HCT116 (cell line): ENCODE measurements at regions not wholly inside any gene's neighbourhood (a gene's known extent, or its start where the extent isn't known, plus 50 kb on each side); places are given as distances from the start of the nearest gene placed in this dataset.

Experiments
- ATAC-seq: fragments of 200-7000 bp; cut with Tn5 transposase; 2 replicates; pipeline ENCODE4 v1.9.1; 2020; ENCODE audit warnings: mild to moderate bottlenecking, moderate library complexity
- BruUV-seq: library from RNA; stranded (reverse); fragments of 400-500 nt; replicated peaks from 2 replicates; lab custom pipeline; 2021; lab: Mats Ljungman, UMichigan
- CTCF ChIA-PET: fragments of 300-600 bp; sonication (Branson Sonifier 250); formaldehyde crosslinking; loops from one replicate; lab custom pipeline; 2021; ENCODE audit warnings: antibody characterized with exemption; lab: Charles Lee
- POLR2A ChIA-PET: fragments of 300-600, 350-600 bp; sonication (Branson Sonifier 250); formaldehyde crosslinking; loops from one replicate; lab custom pipeline; 2021; ENCODE audit warnings: antibody characterized with exemption; lab: Charles Lee
- RAD21 ChIA-PET, 2 experiments: fragments of 300-600 bp; sonication (Branson Sonifier 250); formaldehyde crosslinking; loops; one replicate each; lab custom pipeline; 2023; ENCODE audit warnings: low total read pairs in 2 of 2; ENCODE audit not compliant: uncharacterized antibody in 2 of 2, unreplicated experiment in 2 of 2, low non-redundant PET in 1 of 2; lab: Charles Lee
- DNase-seq: peaks from one replicate; pipeline ENCODE4 v3.0.0-alpha.2; 2010; ENCODE audit warnings: low read depth, low spot score
- H2AFZ ChIP-seq: fragments of 200-600 bp; shearing (Covaris generic), sonication (generic); 2 replicates; pipeline ENCODE4 v1.6.1; 2017; ENCODE audit warnings: low read depth, mixed run types, mixed read lengths, antibody characterized with exemption, low read length; ENCODE audit not compliant: poor library complexity, severe bottlenecking
- H3K27ac ChIP-seq: 2 replicates; pipeline ENCODE4 v1.5.1; 2012; ENCODE audit warnings: low read depth, low read length
- H3K27me3 ChIP-seq: fragments of 200-600 bp; sonication (generic); 2 replicates; pipeline ENCODE4 v1.6.1; 2016; ENCODE audit warnings: mixed run types, low read length, mixed read lengths; ENCODE audit not compliant: insufficient read depth
- H3K36me3 ChIP-seq, 2 experiments: fragments of 200-500 bp in 1 of 2; fragments of 200-600 bp in 1 of 2; sonication (Bioruptor generic) in 1 of 2; sonication (generic) in 1 of 2; 2 replicates each; pipeline versions ENCODE4 v1.5.1 to v1.6.1; 2014 to 2016; ENCODE audit warnings: low read length in 2 of 2, inconsistent platforms in 1 of 2, mixed read lengths in 1 of 2, mixed run types in 1 of 2; ENCODE audit not compliant: insufficient read depth in 2 of 2, control insufficient read depth in 1 of 2
- H3K4me1 ChIP-seq, 2 experiments: fragments of 200-600 bp in 1 of 2; sonication (generic) in 1 of 2; 2 replicates each; pipeline versions ENCODE4 v1.5.1 to v1.6.1; 2012 to 2017; ENCODE audit warnings: low read length in 2 of 2, inconsistent platforms in 1 of 2, mild to moderate bottlenecking in 1 of 2, mixed read lengths in 1 of 2, mixed run types in 1 of 2, moderate library complexity in 1 of 2; ENCODE audit not compliant: insufficient read depth in 2 of 2, control insufficient read depth in 1 of 2
- H3K4me2 ChIP-seq: fragments of 200-600 bp; sonication (generic); 2 replicates; pipeline ENCODE4 v1.6.1; 2017; ENCODE audit warnings: mixed run types, low read length, mixed read lengths
- H3K4me3 ChIP-seq, 2 experiments: fragments of 200-600 bp in 1 of 2; sonication (generic) in 1 of 2; replicated peaks in 1 of 2; 2 replicates each; pipeline ENCODE4 v1.5.1; 2011 to 2016; ENCODE audit warnings: low read length in 2 of 2, control low read depth in 1 of 2, low read depth in 1 of 2, mild to moderate bottlenecking in 1 of 2, mixed read lengths in 1 of 2, mixed run types in 1 of 2
- H3K79me2 ChIP-seq: fragments of 200-600 bp; sonication (generic); 2 replicates; pipeline ENCODE4 v1.6.1; 2017; ENCODE audit warnings: mild to moderate bottlenecking, mixed run types, low read length, moderate library complexity, mixed read lengths; ENCODE audit not compliant: insufficient read depth
- H3K9ac ChIP-seq: fragments of 200-600 bp; sonication (generic); 2 replicates; pipeline ENCODE4 v1.6.1; 2016; ENCODE audit warnings: low read length, mixed read lengths
- H3K9me2 ChIP-seq: fragments of 200-600 bp; sonication (generic), shearing (Covaris generic); 2 replicates; pipeline ENCODE4 v1.6.1; 2017; ENCODE audit warnings: mixed run types, mild to moderate bottlenecking, moderate library complexity; ENCODE audit not compliant: insufficient read depth
- H3K9me3 ChIP-seq, 2 experiments: fragments of 200-500 bp in 1 of 2; fragments of 200-600 bp in 1 of 2; sonication (Bioruptor generic) in 1 of 2; sonication (generic) in 1 of 2; 2 replicates each; pipeline ENCODE4 v1.6.1; 2014 to 2017; ENCODE audit warnings: low read length in 2 of 2, mixed read lengths in 2 of 2, inconsistent platforms in 1 of 2, low read depth in 1 of 2, mild to moderate bottlenecking in 1 of 2, mixed run types in 1 of 2, moderate library complexity in 1 of 2; ENCODE audit not compliant: control insufficient read depth in 1 of 2, insufficient read depth in 1 of 2
- H4K20me1 ChIP-seq: fragments of 200-600 bp; sonication (generic), shearing (Covaris generic); 2 replicates; pipeline ENCODE4 v1.6.1; 2017; ENCODE audit warnings: mixed run types, mild to moderate bottlenecking, moderate library complexity; ENCODE audit not compliant: insufficient read depth
- CBX3 ChIP-seq: IDR thresholded peaks from 2 replicates; pipeline ENCODE4 v1.6.1; 2012; ENCODE audit warnings: low read depth
- CEBPB ChIP-seq: IDR thresholded peaks from 2 replicates; pipeline ENCODE4 v1.6.1; 2012; ENCODE audit warnings: low read depth
- EGR1 ChIP-seq: IDR thresholded peaks from 2 replicates; pipeline ENCODE4 v1.6.1; 2012; ENCODE audit warnings: low read depth
- EZH2 ChIP-seq: fragments of 200-600 bp; sonication (generic); IDR thresholded peaks from 2 replicates; pipeline ENCODE4 v1.6.1; 2017; ENCODE audit warnings: antibody characterized with exemption, mixed run types
- EZH2phosphoT487 ChIP-seq: fragments of 200-600 bp; IDR thresholded peaks from 2 replicates; pipeline ENCODE4 v1.6.1; 2018; ENCODE audit warnings: antibody characterized with exemption, borderline replicate concordance
- JUND ChIP-seq: IDR thresholded peaks from 2 replicates; pipeline ENCODE4 v1.6.1; 2012
- POLR2A ChIP-seq: IDR thresholded peaks from 2 replicates; pipeline ENCODE4 v1.7.0; 2011; ENCODE audit warnings: borderline replicate concordance; ENCODE audit not compliant: insufficient read depth, insufficient read length; ENCODE audit errors: extremely low read depth
- POLR2AphosphoS5 ChIP-seq: IDR thresholded peaks from 2 replicates; pipeline ENCODE4 v1.6.1; 2011; ENCODE audit warnings: mild to moderate bottlenecking, low read depth, low read length, moderate library complexity
- RAD21 ChIP-seq: IDR thresholded peaks from 2 replicates; pipeline ENCODE4 v1.6.1; 2012; ENCODE audit warnings: low read depth, mild to moderate bottlenecking
- SP1 ChIP-seq: IDR thresholded peaks from 2 replicates; pipeline ENCODE4 v1.6.1; 2012; ENCODE audit warnings: low read depth
- TCF7L2 ChIP-seq: IDR thresholded peaks from 2 replicates; pipeline ENCODE4 v1.7.0; 2011; ENCODE audit warnings: borderline replicate concordance, inconsistent platforms; ENCODE audit not compliant: insufficient read depth, insufficient read length; ENCODE audit errors: extremely low read depth
- YY1 ChIP-seq: IDR thresholded peaks from 2 replicates; pipeline ENCODE4 v1.6.1; 2011; ENCODE audit warnings: low read length, low read depth, moderate library complexity, mild to moderate bottlenecking; ENCODE audit not compliant: insufficient replicate concordance; ENCODE audit errors: extremely low read depth
- ZFX ChIP-seq: fragments of 450-650 bp; IDR thresholded peaks from 2 replicates; pipeline ENCODE4 v1.6.1; 2017
- ZNF274 ChIP-seq: fragments of 200-500 bp; sonication (Bioruptor generic); IDR thresholded peaks from 2 replicates; pipeline ENCODE4 v1.6.1; 2014; ENCODE audit warnings: mild to moderate bottlenecking, low read depth, low read length, inconsistent platforms
- intact Hi-C: fragments of 100-400 bp; cut with micrococcal nuclease; formaldehyde crosslinking; loops from 2 replicates; pipeline ENCODE4 v1.10.0; 2022
- TF ChIP-seq, protein P1 (sequence below): IDR thresholded peaks from 2 replicates; pipeline ENCODE4 v1.6.1; 2012
- TF ChIP-seq, protein P2 (sequence below): IDR thresholded peaks from 2 replicates; pipeline ENCODE4 v1.6.1; 2012; ENCODE audit warnings: low read depth
- TF ChIP-seq, protein P3 (sequence below): IDR thresholded peaks from 2 replicates; pipeline ENCODE4 v1.6.1; 2011; ENCODE audit warnings: mild to moderate bottlenecking, low read length, moderate library complexity; ENCODE audit not compliant: insufficient replicate concordance; ENCODE audit errors: extremely low read depth

DNA sequence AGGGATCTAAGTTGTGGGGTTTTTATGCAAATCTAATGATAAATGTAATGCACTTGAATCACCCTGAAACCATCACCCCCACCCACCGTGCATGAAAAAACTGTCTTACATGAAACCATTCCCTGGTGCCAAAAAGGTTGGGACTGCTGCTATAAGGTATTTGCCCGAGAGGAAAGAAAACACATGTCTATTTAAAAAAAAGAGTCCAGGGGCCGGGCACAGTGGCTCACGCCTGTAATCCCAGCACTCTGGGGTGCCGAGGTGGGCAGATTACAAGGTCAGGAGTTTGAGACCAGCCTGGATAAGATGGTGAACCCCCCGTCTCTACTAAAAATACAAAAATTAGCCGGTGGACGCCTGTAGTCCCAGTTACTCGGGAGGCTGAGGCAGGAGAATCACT, 1372.8 kb upstream of the CDH2 start:
- no peak overlapping the region for H3K9ac ChIP-seq
- TF ChIP-seq EGR1 (no peak), YY1 (no peak)
- TF ChIP-seq, all 23 proteins: peak for 0
- Histone ChIP-seq H3K4me2 (no peak overlapping the region), H3K36me3 (no peaks in the 10 kb centered on the region), H3K4me3 (no peak overlapping the region), H4K20me1 (no peaks in the 10 kb centered on the region), H3K79me2 (no peaks in the 10 kb centered on the region), H3K4me1 (no peaks in the 10 kb centered on the region), H3K9me3 (no peaks in the 10 kb centered on the region), H3K27me3 (no peaks in the 10 kb centered on the region), H3K9me2 (no peaks in the 10 kb centered on the region), H2AFZ (no peak overlapping the region), H3K27ac (no peak overlapping the region)
- DNase-seq (no peak), ATAC-seq (no peak)
- RAD21 ChIA-PET, result no interaction called here
- BruUV-seq, result no TSS peak
- POLR2A ChIA-PET, result no interaction called here
- intact Hi-C loops, result no loop called here
- CTCF ChIA-PET, result no interaction called here

- ChIA-PET RAD21 (no interaction called here), POLR2A (no interaction called here), CTCF (no interaction called here)
- no peak for ATAC-seq
- intact Hi-C loops, result no loop called here
- no peak overlapping the region for H3K4me2 ChIP-seq
- no peak overlapping the region for H3K4me3 ChIP-seq
- no peak overlapping the region for H2AFZ ChIP-seq
- H3K27ac ChIP-seq, result no peak overlapping the region
- DNase-seq, result no peak
- H3K27me3 ChIP-seq, result no peaks in the 10 kb centered on the region
- TF ChIP-seq, protein P1, sequence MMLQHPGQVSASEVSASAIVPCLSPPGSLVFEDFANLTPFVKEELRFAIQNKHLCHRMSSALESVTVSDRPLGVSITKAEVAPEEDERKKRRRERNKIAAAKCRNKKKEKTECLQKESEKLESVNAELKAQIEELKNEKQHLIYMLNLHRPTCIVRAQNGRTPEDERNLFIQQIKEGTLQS, result no peak
- TF ChIP-seq TCF7L2 (no peak), ZNF274 (no peak), RAD21 (no peak), CBX3 (no peak), POLR2AphosphoS5 (no peak), JUND (no peak), EZH2phosphoT487 (no peak), ZFX (no peak), SP1 (no peak), CEBPB (no peak), EZH2 (no peak), EGR1 (no peak), POLR2A (no peak)
- TF ChIP-seq, protein P2, sequence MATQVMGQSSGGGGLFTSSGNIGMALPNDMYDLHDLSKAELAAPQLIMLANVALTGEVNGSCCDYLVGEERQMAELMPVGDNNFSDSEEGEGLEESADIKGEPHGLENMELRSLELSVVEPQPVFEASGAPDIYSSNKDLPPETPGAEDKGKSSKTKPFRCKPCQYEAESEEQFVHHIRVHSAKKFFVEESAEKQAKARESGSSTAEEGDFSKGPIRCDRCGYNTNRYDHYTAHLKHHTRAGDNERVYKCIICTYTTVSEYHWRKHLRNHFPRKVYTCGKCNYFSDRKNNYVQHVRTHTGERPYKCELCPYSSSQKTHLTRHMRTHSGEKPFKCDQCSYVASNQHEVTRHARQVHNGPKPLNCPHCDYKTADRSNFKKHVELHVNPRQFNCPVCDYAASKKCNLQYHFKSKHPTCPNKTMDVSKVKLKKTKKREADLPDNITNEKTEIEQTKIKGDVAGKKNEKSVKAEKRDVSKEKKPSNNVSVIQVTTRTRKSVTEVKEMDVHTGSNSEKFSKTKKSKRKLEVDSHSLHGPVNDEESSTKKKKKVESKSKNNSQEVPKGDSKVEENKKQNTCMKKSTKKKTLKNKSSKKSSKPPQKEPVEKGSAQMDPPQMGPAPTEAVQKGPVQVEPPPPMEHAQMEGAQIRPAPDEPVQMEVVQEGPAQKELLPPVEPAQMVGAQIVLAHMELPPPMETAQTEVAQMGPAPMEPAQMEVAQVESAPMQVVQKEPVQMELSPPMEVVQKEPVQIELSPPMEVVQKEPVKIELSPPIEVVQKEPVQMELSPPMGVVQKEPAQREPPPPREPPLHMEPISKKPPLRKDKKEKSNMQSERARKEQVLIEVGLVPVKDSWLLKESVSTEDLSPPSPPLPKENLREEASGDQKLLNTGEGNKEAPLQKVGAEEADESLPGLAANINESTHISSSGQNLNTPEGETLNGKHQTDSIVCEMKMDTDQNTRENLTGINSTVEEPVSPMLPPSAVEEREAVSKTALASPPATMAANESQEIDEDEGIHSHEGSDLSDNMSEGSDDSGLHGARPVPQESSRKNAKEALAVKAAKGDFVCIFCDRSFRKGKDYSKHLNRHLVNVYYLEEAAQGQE, result no peak
- TF ChIP-seq, protein P3, sequence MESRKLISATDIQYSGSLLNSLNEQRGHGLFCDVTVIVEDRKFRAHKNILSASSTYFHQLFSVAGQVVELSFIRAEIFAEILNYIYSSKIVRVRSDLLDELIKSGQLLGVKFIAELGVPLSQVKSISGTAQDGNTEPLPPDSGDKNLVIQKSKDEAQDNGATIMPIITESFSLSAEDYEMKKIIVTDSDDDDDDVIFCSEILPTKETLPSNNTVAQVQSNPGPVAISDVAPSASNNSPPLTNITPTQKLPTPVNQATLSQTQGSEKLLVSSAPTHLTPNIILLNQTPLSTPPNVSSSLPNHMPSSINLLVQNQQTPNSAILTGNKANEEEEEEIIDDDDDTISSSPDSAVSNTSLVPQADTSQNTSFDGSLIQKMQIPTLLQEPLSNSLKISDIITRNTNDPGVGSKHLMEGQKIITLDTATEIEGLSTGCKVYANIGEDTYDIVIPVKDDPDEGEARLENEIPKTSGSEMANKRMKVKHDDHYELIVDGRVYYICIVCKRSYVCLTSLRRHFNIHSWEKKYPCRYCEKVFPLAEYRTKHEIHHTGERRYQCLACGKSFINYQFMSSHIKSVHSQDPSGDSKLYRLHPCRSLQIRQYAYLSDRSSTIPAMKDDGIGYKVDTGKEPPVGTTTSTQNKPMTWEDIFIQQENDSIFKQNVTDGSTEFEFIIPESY, result no peak
- H3K9me2 ChIP-seq, result no peaks in the 10 kb centered on the region
- H3K36me3 ChIP-seq, result no peaks in the 10 kb centered on the region
- H3K9ac ChIP-seq, result no peak overlapping the region
- BruUV-seq, result no TSS peak
- H3K4me1 ChIP-seq, result no peaks in the 10 kb centered on the region
- H3K9me3 ChIP-seq, result no peaks in the 10 kb centered on the region
- no peaks in the 10 kb centered on the region for H3K79me2 ChIP-seq
- no peaks in the 10 kb centered on the region for H4K20me1 ChIP-seq
These were observed 1370.7 kb upstream of the CDH2 start for GRCh38 chr18:29547626-29548025.
